ENCODE measurements at regions not wholly inside any gene's neighbourhood (a gene's known extent, or its start where the extent isn't known, plus 50 kb on each side); places are given as distances from the start of the nearest gene placed in this dataset.

DNA sequence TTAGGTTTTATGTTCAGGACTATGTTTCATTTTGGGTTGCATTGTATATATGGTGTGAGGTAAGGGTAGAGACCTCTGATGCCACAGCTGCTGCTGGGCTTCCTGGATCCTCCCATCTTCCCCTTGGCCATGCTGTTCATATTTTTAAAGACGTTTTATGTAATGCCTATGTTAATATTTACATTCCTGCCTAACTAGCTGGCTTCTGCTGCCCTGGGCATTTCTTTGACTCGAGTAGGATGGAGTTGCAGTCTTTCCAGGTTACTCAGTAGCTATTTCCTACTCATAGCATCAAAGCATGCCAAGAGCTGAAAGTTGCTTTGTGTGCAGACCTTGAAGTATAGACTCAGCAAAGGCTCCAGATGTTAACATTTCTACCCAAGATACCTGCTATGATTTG lies 220.5 kb upstream of the CADM1 start:
- POLR2A ChIA-PET (ENCODE audit: low non-redundant PET) = no interaction called here
- TF ChIP-seq, protein P1, sequence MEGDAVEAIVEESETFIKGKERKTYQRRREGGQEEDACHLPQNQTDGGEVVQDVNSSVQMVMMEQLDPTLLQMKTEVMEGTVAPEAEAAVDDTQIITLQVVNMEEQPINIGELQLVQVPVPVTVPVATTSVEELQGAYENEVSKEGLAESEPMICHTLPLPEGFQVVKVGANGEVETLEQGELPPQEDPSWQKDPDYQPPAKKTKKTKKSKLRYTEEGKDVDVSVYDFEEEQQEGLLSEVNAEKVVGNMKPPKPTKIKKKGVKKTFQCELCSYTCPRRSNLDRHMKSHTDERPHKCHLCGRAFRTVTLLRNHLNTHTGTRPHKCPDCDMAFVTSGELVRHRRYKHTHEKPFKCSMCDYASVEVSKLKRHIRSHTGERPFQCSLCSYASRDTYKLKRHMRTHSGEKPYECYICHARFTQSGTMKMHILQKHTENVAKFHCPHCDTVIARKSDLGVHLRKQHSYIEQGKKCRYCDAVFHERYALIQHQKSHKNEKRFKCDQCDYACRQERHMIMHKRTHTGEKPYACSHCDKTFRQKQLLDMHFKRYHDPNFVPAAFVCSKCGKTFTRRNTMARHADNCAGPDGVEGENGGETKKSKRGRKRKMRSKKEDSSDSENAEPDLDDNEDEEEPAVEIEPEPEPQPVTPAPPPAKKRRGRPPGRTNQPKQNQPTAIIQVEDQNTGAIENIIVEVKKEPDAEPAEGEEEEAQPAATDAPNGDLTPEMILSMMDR (conservative IDR thresholded peaks at IDR 0.05; ENCODE audit: low read depth) = no peak
- DNase-seq (ENCODE audit: low spot score) = no peak

DNA sequence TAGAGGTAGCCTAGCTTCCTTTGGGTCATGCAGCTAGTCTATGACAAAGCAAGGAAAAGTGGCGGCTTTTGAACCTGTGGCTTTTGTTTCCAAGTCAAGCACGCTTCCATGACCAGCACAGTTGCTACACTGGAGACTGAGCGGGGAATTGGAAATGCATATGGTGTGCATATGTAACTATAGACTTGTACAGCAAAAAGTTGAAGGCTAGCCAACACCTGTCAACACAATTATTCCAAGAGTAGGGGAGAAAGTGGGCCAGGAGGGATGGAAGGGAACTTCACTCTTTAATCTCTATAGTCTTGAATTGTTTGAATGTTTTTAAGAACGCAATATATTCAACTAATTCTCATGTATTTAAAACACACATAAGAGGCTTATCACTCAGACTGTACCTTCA lies 218.5 kb upstream of the CADM1 start:
- ChIA-PET CTCF (interaction anchor here (0.8 kb wide), 1 partner anchor 985 kb away, joined by 3 read pairs; no protein-coding TSS in a partner anchor), POLR2A (ENCODE audit: low non-redundant PET) (no interaction called here)
- TF ChIP-seq, protein P1 (conservative IDR thresholded peaks at IDR 0.05; ENCODE audit: low read depth) = no peak
- DNase-seq (ENCODE audit: low spot score) = no peak
- H3K27ac ChIP-seq = no peak overlapping the region

More for the DNA sequence above, 220.5 kb upstream of the CADM1 start:
- CTCF ChIA-PET = interaction anchor here (0.5 kb wide), 1 partner anchor 47 kb away, joined by 3 read pairs; no protein-coding TSS in a partner anchor
- H3K27ac ChIP-seq = no peak overlapping the region

DNA sequence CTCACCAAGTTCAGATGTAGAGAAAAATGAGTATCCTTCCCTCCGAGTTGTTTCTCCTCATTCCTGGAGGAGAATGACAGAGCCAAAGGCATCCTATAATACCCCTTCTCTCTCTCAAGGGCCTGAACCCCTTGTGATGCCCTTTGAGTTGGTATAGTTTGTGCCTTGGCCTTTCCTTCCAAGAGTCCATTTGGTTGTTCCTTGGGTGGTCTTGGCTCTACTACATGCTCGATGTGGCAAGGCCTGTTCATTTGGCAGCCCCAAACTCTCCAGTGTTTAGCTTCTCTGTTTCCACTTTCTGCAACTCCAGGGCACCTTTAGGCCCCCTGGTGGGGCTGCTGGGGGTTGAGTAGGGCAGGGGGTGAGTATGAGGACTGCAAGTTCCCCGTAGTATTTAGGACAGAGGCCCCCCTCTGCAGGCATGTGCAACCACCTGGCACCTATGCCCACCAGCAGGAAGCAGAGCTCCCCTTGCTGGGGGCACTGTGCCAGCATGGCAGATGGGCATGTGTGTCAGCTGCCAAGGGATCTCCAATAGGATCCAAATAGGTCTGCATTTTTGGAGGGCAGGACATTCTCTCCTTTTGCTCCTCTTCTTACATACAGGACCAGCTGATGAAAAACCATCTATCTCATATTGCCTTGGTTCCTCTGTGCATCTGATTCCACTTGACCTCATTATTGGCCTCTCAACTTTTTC lies 217.2 kb upstream of the CADM1 start:
- ChIA-PET CTCF (interaction anchor here (0.6 kb wide), 2 partner anchors 23 to 186 kb away, joined by 3 read pairs; no protein-coding TSS in a partner anchor), POLR2A (ENCODE audit: low non-redundant PET) (no interaction called here)
- no peak for DNase-seq (ENCODE audit: low spot score)
- no peak overlapping the region for H3K27ac ChIP-seq
- TF ChIP-seq, protein P1 (conservative IDR thresholded peaks at IDR 0.05; ENCODE audit: low read depth) = no peak

DNA sequence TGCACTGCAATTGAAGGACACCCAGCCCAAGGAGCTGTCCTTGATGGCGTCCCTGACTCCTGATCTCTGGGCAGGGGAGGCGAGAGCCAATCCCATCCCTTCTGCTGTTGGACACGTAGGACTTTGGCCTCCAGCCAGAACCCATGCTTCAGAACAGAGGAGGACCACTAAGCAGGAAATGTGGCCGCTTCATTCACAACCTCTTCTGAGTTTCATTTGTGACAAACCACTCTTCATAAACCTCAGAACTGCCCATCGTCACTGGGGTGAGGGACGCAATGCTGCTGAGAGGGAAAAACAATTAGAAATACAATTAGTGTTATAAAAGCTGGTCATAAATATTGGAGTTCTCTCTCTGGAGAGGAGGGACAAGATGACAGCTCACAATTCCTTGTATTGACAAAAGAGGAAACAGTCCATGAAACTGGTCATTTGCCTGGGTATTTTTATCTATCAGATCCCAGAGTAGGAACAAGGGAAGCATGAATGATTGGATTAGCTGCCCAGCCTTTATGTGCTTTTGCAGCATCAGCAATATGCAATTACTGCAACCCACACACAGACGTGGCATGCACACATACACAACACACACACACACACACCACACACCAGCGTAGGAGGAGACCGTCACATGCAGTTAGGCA lies 216.5 kb upstream of the CADM1 start:
- no peak for DNase-seq (ENCODE audit: low spot score)
- CTCF ChIA-PET = no interaction called here
- POLR2A ChIA-PET (ENCODE audit: low non-redundant PET) = no interaction called here
- TF ChIP-seq, protein P1 (conservative IDR thresholded peaks at IDR 0.05; ENCODE audit: low read depth) = no peak
- H3K27ac ChIP-seq = no peak overlapping the region

DNA sequence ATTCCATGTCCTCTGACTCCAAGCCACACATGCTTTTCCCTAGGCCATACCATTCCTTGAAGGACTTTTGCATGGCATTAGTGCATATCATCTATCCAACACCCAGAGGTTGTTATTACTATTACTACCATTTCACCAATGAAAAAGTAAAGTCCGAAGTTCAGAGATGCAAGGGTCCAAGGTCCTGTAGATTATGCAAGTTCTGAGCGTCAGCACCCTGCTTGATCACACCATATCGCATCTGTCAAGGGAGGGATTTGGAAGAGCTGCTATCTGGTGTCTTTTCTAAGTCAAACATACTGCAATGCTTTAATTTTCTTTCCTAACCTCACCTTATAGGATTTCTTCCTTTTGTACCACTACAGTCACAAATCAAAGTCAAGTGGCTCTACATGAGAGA lies 214.7 kb upstream of the CADM1 start:
- TF ChIP-seq, protein P1 (conservative IDR thresholded peaks at IDR 0.05; ENCODE audit: low read depth) = no peak
- DNase-seq (ENCODE audit: low spot score) = no peak
- ChIA-PET POLR2A (ENCODE audit: low non-redundant PET) (no interaction called here), CTCF (no interaction called here)
- no peak overlapping the region for H3K27ac ChIP-seq

DNA sequence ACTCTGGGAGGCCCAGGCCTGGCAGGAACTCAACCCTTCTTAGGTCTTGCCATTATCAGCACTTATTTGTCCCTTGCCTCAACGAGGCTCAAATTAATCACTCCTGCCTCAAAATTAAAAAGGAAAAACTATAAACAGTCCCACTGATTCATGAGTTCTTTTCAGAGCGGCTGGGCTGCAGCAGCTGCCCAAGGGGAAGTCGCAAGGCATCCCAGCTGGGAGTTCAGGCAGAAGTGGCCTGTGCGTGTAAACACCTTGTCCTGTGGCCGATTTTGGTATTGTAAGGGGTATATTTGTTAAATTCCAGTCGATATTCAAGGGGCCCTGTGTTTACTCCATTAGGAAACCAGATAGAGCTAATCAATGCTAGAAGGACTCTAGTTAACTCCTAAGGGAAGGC lies 213.9 kb upstream of the CADM1 start:
- no peak overlapping the region for H3K27ac ChIP-seq
- no peak for DNase-seq (ENCODE audit: low spot score)
- CTCF ChIA-PET = no interaction called here
- TF ChIP-seq, protein P1 (conservative IDR thresholded peaks at IDR 0.05; ENCODE audit: low read depth) = no peak
- POLR2A ChIA-PET (ENCODE audit: low non-redundant PET) = no interaction called here
